Choroid plexus epithelial cell (primary cell): ENCODE measurements at regions not wholly inside any gene's neighbourhood (a gene's known extent, or its start where the extent isn't known, plus 50 kb on each side); places are given as distances from the start of the nearest gene placed in this dataset.

Experiments used
- DNase-seq: peaks from one replicate; pipeline ENCODE4 v3.0.0-alpha.2; 2010; ENCODE audit warnings: low read depth
- H3K4me3 ChIP-seq: 2 replicates; pipeline ENCODE4 v1.5.1; 2011; ENCODE audit warnings: low read depth, mild to moderate bottlenecking, control low read depth, low read length, moderate library complexity
- TF ChIP-seq, protein P1 (sequence below): conservative IDR thresholded peaks from 2 replicates; pipeline ENCODE4 v1.5.1; 2011; ENCODE audit warnings: low read depth, mild to moderate bottlenecking, control low read depth, inconsistent platforms, low read length, moderate library complexity

DNA sequence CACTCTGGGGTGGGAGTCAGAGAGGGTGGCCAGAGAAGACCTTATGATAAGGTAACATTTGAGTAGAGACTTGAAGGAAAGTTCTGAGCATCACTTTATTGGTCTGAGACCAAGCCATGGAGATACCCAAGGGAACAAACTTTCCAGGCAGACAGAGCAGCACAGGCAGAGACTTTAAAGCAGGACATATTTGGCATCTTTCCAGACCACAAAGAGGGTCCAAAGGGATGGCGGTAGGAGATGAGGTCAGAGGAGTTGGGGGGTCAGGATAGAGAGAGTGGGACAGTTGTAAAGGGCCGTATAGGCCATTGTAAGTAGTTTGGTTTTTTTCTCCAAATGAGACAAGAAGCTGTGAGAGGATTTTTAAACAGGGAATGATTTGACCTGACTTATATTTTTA is 344.4 kb downstream of the SEC23A start:
- TF ChIP-seq, protein P1, sequence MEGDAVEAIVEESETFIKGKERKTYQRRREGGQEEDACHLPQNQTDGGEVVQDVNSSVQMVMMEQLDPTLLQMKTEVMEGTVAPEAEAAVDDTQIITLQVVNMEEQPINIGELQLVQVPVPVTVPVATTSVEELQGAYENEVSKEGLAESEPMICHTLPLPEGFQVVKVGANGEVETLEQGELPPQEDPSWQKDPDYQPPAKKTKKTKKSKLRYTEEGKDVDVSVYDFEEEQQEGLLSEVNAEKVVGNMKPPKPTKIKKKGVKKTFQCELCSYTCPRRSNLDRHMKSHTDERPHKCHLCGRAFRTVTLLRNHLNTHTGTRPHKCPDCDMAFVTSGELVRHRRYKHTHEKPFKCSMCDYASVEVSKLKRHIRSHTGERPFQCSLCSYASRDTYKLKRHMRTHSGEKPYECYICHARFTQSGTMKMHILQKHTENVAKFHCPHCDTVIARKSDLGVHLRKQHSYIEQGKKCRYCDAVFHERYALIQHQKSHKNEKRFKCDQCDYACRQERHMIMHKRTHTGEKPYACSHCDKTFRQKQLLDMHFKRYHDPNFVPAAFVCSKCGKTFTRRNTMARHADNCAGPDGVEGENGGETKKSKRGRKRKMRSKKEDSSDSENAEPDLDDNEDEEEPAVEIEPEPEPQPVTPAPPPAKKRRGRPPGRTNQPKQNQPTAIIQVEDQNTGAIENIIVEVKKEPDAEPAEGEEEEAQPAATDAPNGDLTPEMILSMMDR = no peak
- H3K4me3 ChIP-seq = no peak overlapping the region
- no peak for DNase-seq

DNA sequence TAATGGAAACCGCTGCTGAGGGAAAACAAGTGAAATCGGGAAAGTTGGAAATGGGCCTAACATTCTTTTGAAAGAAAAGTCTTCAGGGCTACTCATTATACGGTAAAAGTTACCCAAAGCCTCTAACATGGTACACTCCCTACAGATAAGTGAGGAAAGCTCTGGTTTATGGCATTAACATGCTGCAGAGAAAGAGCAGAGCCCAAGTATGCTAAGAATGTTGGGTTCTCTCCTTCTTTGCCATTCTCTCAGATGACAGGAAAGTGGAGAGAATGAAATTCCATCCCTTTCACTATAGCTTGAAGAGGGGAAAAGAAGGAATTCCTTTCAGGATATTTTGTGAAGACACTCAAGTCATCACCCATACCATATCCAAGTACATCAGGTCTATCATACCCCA is 348.0 kb downstream of the SEC23A start:
- no peak overlapping the region for H3K4me3 ChIP-seq
- TF ChIP-seq, protein P1 = no peak
- no peak for DNase-seq

DNA sequence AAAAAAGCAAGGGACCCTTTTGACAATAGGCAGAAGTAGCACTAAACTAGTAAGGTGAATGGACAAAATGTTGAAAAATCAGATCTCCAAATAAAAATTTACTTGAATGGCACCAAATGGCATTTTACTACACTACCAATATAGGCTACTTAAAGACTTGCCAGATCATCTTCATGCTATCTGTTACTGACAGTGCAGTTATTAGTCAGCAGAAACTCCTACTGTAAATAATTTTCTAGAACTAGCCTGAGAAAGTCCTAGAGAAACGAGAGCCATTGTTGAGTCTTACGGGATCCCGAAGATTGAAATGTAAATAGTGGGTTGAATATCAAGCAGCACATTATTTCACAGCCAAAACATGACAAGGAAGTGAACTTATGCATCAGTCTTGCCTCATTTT is 350.3 kb downstream of the SEC23A start:
- H3K4me3 ChIP-seq = no peak overlapping the region
- DNase-seq = no peak
- TF ChIP-seq, protein P1 = no peak

DNA sequence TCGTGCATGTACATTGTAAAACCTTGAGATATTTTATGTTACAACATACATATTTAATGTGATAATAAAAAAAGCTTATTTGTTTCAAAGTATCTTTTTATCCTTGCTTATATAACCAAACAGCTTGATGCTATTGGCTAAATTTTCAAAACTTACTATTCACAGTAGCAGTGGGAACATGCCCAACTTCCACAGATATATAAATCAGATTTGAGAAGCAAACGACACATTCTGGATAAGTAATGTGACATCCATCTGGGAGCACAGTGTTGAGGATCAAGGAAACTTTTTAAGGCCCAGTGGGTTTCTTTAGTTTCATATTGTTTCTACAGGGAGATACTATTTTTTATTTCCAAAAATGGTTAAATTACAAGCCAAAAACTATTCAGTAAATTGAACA is 350.7 kb downstream of the SEC23A start:
- TF ChIP-seq, protein P1 = no peak
- DNase-seq = no peak
- no peak overlapping the region for H3K4me3 ChIP-seq

DNA sequence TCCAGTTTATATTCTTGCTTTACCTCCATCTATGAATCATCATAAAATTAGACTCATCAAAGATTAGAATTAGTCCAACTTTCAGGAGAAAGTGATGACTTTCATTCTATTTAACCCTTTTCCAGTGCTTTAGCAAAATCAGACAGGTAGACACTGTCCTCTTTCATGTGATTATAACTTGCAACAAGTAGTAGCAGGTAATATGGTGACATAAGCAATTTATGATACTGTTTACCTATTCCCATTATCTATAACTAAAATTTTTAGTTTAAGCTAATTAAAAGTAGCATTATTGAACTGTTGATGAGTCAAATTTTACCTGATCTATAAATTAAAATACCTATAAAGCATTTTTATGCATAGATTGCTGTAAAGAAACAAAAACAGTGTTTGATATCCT is 351.6 kb downstream of the SEC23A start:
- TF ChIP-seq, protein P1 = no peak
- no peak overlapping the region for H3K4me3 ChIP-seq
- DNase-seq = no peak

DNA sequence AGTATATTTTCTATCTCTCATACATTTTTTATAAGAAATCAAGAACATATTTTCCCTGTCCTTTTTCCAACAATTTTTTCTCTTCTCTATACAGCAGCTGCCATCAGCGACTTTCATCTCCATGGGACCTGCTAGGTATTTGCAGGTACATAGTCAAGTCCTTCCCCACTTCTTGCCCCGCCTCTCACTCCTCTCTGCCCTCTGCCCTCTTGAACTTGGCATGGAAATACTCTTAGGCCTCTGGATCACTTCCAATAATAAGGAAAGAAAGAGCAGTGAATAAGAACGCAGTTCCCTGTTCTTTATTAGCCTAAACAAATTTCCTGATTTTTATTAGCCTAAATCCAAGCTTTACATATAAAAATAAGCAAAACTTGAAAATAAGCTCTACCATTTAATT is 353.1 kb downstream of the SEC23A start:
- no peak overlapping the region for H3K4me3 ChIP-seq
- no peak for DNase-seq
- TF ChIP-seq, protein P1 = no peak

DNA sequence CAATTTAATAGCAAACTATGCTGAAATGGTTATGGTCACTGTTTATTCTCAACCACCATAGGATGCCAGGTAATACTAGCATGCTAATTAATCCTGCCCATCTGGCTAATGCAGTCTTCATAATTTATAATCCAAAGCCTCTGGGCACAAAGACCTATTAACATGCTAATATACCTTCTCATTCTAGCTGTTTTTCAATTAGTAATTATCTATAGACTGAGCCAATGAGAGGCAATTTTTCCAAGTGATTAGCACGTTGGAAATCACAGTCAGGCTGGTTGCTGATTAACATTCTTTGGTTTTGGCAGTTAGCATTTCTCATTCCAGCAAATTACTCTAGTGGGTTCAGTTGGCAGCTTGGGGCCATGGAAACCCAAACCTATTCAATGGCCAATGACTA is 357.2 kb downstream of the SEC23A start:
- H3K4me3 ChIP-seq = no peak overlapping the region

More for the DNA sequence above, 357.2 kb downstream of the SEC23A start:
- TF ChIP-seq, protein P1 = no peak
- DNase-seq = no peak
